Left lung (tissue), 4 donors: ENCODE measurements at regions not wholly inside any gene's neighbourhood (a gene's known extent, or its start where the extent isn't known, plus 50 kb on each side); places are given as distances from the start of the nearest gene placed in this dataset.
"Not testable (repeated sequence)": the region's sequence is repeated elsewhere in the genome, so short reads cannot be mapped to it uniquely, and the experiment has no call there.

Experiments used
- ATAC-seq: fragments of 200-7000 bp; cut with Tn5 transposase; one replicate; pipeline ENCODE4 v1.9.1; 2020; ENCODE audit warnings: moderate library complexity
- DNase-seq, 4 donors: peaks; one replicate each; pipeline ENCODE4 v3.0.0-alpha.2; 2013 to 2020
- H3K27ac ChIP-seq, 2 donors: fragments of 200-600 bp; sonication (generic) in 1 of 2; one replicate each; pipeline versions ENCODE4 v1.5.0 to v1.8.0; 2020 to 2021
- H3K27me3 ChIP-seq, 2 donors: fragments of 200-600 bp; sonication (generic) in 1 of 2; one replicate each; pipeline versions ENCODE4 v1.5.0 to v1.8.0; 2020 to 2021
- H3K36me3 ChIP-seq, 2 donors: fragments of 200-600 bp; sonication (generic) in 1 of 2; one replicate each; pipeline versions ENCODE4 v1.5.0 to v1.8.0; 2020 to 2021
- H3K4me1 ChIP-seq, 2 donors: fragments of 200-600 bp; one replicate each; pipeline ENCODE4 v1.8.0; 2021
- H3K4me3 ChIP-seq, 2 donors: fragments of 200-600 bp; sonication (generic) in 1 of 2; one replicate each; pipeline versions ENCODE4 v1.5.0 to v1.8.0; 2020 to 2021; ENCODE audit warnings: mild to moderate bottlenecking in 1 of 2
- H3K9me3 ChIP-seq, 2 donors: fragments of 200-600 bp; sonication (generic) in 1 of 2; one replicate each; pipeline versions ENCODE4 v1.5.0 to v1.8.0; 2020 to 2021
- CTCF ChIP-seq, 2 donors: fragments of 200-600 bp; sonication (generic) in 1 of 2; IDR thresholded peaks; one replicate each; pipeline versions ENCODE4 v1.5.0 to v1.8.0; 2021; ENCODE audit warnings: antibody characterized with exemption in 2 of 2
- intact Hi-C, 2 donors: fragments of 100-400 bp; cut with DNase I; formaldehyde crosslinking; loops; one replicate each; pipeline versions ENCODE4 v1.11.2 to v1.14.2; 2022
- donor health status: DM: no; HTN: yes; CAD: no.
- donor health status: DM: no; HTN: no; CAD: no.

- H3K27me3 ChIP-seq = no peaks in the 10 kb centered on the region
- H3K27ac ChIP-seq = no peak overlapping the region
- no peak for TF ChIP-seq CTCF (IDR thresholded peaks at IDR 0.05)
- DNase-seq (peak in 1 of 4 donors; percentile 1), ATAC-seq (no peak)
- H3K4me3 ChIP-seq = no peak overlapping the region
- no peaks in the 10 kb centered on the region for H3K36me3 ChIP-seq
- intact Hi-C loops = no loop called here
- peaks cover 0 to 2% of the 10 kb centered on the region in 2 donors for H3K9me3 ChIP-seq
- H3K4me1 ChIP-seq = no peaks in the 10 kb centered on the region
Measured at GRCh38 chr4:144831971-144832370, 186.0 kb downstream of the HHIP start.

GRCh38 chr4:144845411-144845810 is 199.5 kb downstream of the HHIP start:
- peak in 1 of 4 donors; percentile 51 for DNase-seq

DNA sequence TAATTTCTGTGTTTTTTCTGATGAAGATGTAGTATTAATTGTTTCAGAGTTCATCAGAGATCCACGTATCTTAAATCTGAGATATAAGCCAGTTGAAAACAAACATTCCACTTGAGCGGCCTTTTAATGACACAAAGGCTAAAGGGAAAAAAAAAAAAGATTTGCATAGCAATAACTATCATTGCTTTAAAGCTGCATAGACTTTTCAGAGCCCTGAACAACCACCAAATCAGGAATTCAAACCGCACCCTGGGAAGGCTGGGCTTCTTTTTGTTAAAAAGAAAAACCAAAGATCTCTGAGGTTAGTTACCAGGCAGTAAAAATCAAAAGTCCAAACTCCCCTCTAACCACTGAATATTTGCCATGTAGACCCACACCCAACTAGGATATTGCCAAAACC is 206.0 kb downstream of the HHIP start:
- ATAC-seq = no peak
- H3K4me1 ChIP-seq = no peaks in the 10 kb centered on the region
- TF ChIP-seq CTCF (IDR thresholded peaks at IDR 0.05) = no peak
- H3K4me3 ChIP-seq = no peak overlapping the region
- no peak overlapping the region for H3K27ac ChIP-seq
- H3K27me3 ChIP-seq = no peaks in the 10 kb centered on the region
- no peak for DNase-seq
- H3K9me3 ChIP-seq = no peaks in the 10 kb centered on the region
- intact Hi-C loops = no loop called here
- no peaks in the 10 kb centered on the region for H3K36me3 ChIP-seq

More at GRCh38 chr4:144845411-144845810, 199.5 kb downstream of the HHIP start:
- Histone ChIP-seq H3K4me3 (no peak overlapping the region), H3K4me1 (no peaks in the 10 kb centered on the region), H3K9me3 (peaks cover 0 to 32% of the 10 kb centered on the region in 2 donors), H3K27ac (no peak overlapping the region), H3K27me3 (no peaks in the 10 kb centered on the region), H3K36me3 (no peaks in the 10 kb centered on the region)
- no peak for ATAC-seq
- TF ChIP-seq CTCF (IDR thresholded peaks at IDR 0.05) = no peak
- intact Hi-C loops = no loop called here

DNA sequence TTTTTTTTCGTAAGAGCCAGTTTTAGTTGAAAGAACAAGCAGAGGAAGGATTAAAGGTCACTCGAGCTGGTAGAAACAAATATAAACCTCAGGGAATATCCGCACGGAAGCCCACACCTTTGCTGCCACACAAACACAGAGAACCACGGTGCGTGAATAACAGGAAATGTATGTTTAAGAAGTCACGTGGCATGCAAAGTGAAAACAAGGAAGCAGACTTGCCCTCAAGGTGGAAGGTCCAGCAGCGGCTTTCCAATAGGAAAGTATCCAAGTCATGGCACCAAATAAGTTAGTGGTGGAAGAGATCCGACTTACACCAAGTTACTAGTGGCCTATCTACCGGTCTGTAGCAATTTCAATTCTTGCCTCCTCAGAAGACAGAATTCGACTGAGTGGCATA is 215.5 kb downstream of the HHIP start:
- Histone ChIP-seq H3K27ac (no peak overlapping the region), H3K36me3 (no peaks in the 10 kb centered on the region), H3K4me1 (no peaks in the 10 kb centered on the region), H3K27me3 (no peaks in the 10 kb centered on the region), H3K9me3 (peaks cover 0 to 28% of the 10 kb centered on the region in 2 donors), H3K4me3 (no peak overlapping the region)
- no peak for DNase-seq
- intact Hi-C loops = no loop called here
- ATAC-seq = no peak
- TF ChIP-seq CTCF (IDR thresholded peaks at IDR 0.05) = no peak

DNA sequence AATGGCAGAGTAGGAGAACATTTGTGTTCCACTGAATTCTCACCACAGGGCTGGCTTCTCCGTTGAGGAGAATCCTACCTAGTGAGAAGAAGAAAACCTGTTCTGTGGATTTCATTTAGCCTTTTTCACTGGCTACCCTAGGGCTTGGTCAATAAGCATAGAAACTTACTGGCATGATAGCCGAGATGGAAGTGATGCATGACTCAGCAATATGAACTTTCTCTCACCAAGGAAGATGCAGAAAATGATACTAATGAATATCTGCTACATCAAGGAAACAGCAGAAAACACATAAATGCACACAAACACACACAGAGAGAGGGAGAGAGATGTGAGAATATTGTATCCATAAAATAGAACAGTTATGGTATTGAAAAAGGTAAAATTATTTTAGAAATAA is 216.3 kb downstream of the HHIP start:
- Histone ChIP-seq H3K4me1 (no peaks in the 10 kb centered on the region), H3K9me3 (peaks cover 0 to 34% of the 10 kb centered on the region in 2 donors), H3K27ac (no peak overlapping the region), H3K27me3 (no peaks in the 10 kb centered on the region), H3K36me3 (no peaks in the 10 kb centered on the region), H3K4me3 (no peak overlapping the region)
- DNase-seq (no peak), ATAC-seq (no peak)
- intact Hi-C loops = no loop called here
- no peak for TF ChIP-seq CTCF (IDR thresholded peaks at IDR 0.05)

- intact Hi-C loops, DNase-seq, H3K27ac ChIP-seq, H3K4me1 ChIP-seq, ATAC-seq, H3K36me3 ChIP-seq, H3K4me3 ChIP-seq, H3K27me3 ChIP-seq: not testable (repeated sequence)
- peaks cover 0 to 33% of the 10 kb centered on the region in 2 donors for H3K9me3 ChIP-seq
Measured at GRCh38 chr4:144864891-144865290, 218.9 kb downstream of the HHIP start.
